GM21717 (cell line): ENCODE measurements at regions not wholly inside any gene's neighbourhood (a gene's known extent, or its start where the extent isn't known, plus 50 kb on each side); places are given as distances from the start of the nearest gene placed in this dataset.
"Not testable (repeated sequence)": the region's sequence is repeated elsewhere in the genome, so short reads cannot be mapped to it uniquely, and the experiment has no call there.

Experiments
- ATAC-seq: cut with Tn5 transposase; IDR thresholded peaks from one replicate; pipeline ENCODE4 v1.9.1; 2021; ENCODE audit warnings: mild to moderate bottlenecking, moderate library complexity; ENCODE audit not compliant: unreplicated experiment

DNA sequence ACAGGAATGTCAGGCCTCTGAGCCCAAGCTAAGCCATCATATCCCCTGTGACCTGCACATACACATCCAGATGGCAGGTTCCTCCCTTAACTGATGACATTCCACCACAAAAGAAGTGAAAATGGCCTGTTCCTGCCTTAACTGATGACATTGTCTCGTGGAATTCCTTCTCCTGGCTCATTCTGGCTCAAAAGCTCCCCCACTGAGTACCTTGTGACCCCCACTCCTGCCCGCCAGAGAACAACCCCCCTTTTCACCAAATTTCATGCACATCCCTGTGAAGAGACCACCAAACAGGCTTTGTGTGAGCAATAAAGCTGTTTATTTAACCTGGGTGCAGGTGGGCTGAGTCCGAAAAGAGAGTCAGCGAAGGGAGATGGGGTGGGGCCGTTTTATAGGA, 447.4 kb downstream of the FGF13 start:
- not testable (repeated sequence) for ATAC-seq

DNA sequence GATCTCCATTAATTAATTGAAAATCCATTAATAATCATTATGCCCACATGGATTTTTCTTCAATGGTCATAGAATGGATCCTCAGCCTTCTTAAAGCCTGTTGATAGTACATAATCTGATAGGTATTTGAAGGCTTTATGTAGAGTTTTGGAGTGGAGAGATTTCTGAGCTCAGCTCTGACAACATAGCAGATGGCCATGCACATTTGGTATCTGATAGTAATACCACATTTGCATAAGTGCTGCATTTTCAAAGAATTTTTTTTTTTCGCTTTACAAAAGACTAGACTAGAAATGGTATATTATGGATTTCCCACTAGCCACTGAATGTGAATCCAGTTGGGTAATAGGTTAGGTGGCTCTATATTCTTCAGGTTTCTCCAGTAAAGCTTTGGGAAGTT, 440.6 kb downstream of the FGF13 start:
- ATAC-seq, result no peak

DNA sequence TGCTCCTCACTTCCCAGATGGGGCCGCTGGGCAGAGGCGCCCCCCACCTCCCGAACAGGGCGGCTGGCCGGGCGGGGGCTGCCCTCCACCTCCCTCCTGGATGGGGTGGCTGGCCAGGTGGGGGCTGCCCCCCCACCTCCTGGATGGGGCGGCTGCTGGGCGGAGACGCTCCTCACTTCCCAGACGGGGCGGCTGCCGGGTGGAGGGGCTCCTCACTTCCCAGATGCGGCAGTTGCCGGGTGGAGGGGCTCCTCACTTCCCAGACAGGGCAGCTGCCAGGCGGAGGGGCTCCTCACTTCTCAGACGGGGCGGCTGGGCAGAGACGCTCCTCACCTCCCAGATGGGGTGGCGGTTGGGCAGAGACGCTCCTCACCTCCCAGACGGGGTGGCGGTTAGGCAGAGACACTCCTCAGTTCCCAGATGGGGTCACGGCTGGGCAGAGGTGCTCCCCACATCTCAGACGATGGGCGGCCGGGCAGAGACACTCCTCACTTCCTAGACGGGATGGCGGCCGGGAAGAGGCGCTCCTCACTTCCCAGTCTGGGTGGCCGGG, 428.8 kb downstream of the FGF13 start:
- ATAC-seq, result not testable (repeated sequence)

DNA sequence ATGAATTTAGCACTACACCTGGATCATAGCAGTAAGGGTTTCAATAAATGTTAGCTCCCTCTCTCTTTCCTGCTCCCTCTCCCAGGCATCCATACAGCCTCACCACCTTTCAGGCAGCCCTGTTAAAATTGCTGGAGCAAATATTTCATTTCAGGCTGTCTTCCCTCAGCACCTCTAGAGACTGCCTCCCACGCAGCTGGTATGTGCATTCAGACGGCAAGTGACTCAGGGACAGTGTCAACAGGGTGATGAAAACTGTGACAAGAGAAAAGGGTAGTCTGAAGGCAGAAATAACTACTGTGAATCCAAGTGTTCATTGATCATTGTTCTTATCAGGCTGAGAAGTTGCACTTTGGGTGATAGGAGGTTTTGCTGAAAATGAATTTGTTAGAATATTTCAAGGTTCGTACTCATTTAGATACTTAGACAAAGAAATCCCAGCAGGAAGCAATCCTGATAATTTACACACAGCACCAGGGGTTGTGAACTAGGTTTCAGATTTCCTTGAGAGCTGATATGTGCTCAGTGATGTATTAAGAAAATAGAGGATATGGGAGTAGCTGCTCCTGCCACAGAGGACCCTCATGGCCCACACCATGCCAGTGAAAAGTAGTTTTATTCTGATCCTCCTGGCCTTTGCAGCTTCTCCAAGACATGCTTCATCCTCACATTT, 424.2 kb downstream of the FGF13 start:
- ATAC-seq, result no peak

DNA sequence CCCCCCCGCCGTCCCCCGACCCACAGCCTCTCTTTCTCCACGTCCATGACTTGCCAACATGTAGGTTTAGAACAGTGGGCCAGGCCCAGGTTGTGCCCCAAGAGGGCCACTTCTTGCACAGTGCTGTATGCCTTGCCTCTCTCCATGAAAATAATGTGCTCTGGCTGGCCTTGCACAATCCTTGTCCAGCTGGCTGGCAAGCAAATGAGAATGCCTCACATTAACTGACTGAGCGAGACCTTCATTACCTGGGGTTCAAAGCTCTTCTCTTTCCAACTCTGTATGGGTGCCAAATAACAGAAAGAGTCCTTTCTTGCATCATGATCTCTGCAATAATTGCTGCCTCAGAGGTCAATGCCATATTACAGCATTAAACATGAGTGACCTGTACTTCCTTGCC, 416.6 kb downstream of the FGF13 start:
- ATAC-seq, result no peak

GRCh38 chrX:138298268-138298667, 413.2 kb downstream of the FGF13 start:
- ATAC-seq, result no peak

DNA sequence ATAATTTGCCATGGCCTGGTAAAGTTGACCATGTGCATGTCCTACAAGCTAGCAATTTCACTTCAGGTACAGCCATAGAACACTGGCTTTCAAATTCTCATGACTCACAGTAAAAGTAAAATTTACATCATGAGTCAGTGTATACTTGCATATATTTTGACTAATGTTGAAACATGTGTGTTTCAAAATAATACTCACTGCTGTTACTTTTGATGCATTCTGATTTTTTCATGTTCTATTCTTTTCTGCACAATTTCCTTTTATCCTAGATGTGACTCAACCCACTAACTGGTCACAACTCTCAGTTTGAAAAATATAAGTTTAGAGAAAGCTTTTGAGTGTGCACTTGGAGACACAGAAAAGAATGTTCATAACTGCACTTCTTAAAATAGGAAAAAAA, 365.7 kb downstream of the FGF13 start:
- no peak for ATAC-seq

GRCh38 chrX:138349351-138349750, 362.2 kb downstream of the FGF13 start:
- ATAC-seq, result no peak

GRCh38 chrX:138378876-138379275, 332.6 kb downstream of the FGF13 start:
- ATAC-seq, result no peak

GRCh38 chrX:138408101-138408500, 303.4 kb downstream of the FGF13 start:
- ATAC-seq, result no peak

GRCh38 chrX:138411048-138411447, 300.5 kb downstream of the FGF13 start:
- ATAC-seq, result no peak
